ENCODE measurements at regions not wholly inside any gene's neighbourhood (a gene's known extent, or its start where the extent isn't known, plus 50 kb on each side); places are given as distances from the start of the nearest gene placed in this dataset.

- 67% methylated on average over 1 of the region's 1 CpG for WGBS
- Histone ChIP-seq H3K9me3 (ENCODE audit: control insufficient read depth in 4 of 4, low read length in 3 of 4) (no peaks in the 10 kb centered on the region), H3K27me3 (ENCODE audit: control insufficient read depth in 4 of 4, insufficient read depth in 4 of 4, low read length in 3 of 4) (no peaks in the 10 kb centered on the region), H3K4me1 (ENCODE audit: control insufficient read depth in 4 of 4, insufficient read depth in 4 of 4, low read length in 3 of 4) (no peaks in the 10 kb centered on the region), H3K9ac (ENCODE audit: low read depth in 1 of 2, low read length in 2 of 2) (no peak overlapping the region), H3K27ac (ENCODE audit: low read depth in 1 of 2, low read length in 2 of 2) (no peak overlapping the region), H3K36me3 (ENCODE audit: control insufficient read depth in 4 of 4, insufficient read depth in 3 of 4, low read depth in 1 of 4, low read length in 3 of 4) (no peaks in the 10 kb centered on the region), H3K4me3 (ENCODE audit: low read depth in 1 of 3, low read length in 3 of 3) (no peak overlapping the region)
- no peak for TF ChIP-seq HNF4A (conservative IDR thresholded peaks at IDR 0.05)
- no peak for TF ChIP-seq YY1 (IDR thresholded peaks at IDR 0.05)
- TF ChIP-seq MAX (IDR thresholded peaks at IDR 0.05) = no peak
- no peak for TF ChIP-seq FOXA1 (IDR thresholded peaks at IDR 0.05)
- TF ChIP-seq TAF1 (conservative IDR thresholded peaks at IDR 0.05) = no peak
- no peak for TF ChIP-seq GABPA (IDR thresholded peaks at IDR 0.05 in 1 of 2, conservative IDR thresholded peaks at IDR 0.05 in 1 of 2)
- no peak for TF ChIP-seq EGR1 (IDR thresholded peaks at IDR 0.05; ENCODE audit: low read depth in 2 of 2)
- no peak for TF ChIP-seq SP1 (IDR thresholded peaks at IDR 0.05)
- no peak for TF ChIP-seq REST (IDR thresholded peaks at IDR 0.05)
- TF ChIP-seq FOXA2 (IDR thresholded peaks at IDR 0.05) = no peak
- no peak for TF ChIP-seq CTCF (IDR thresholded peaks at IDR 0.05; ENCODE audit: low read depth, low read length, missing input control)
- TF ChIP-seq NR2F2 (IDR thresholded peaks at IDR 0.05) = no peak
- TF ChIP-seq ATF3 (IDR thresholded peaks at IDR 0.05) = no peak
- no peak for TF ChIP-seq JUND (IDR thresholded peaks at IDR 0.05)
- TF ChIP-seq ZBTB33 (IDR thresholded peaks at IDR 0.05) = no peak
- no peak for TF ChIP-seq RAD21 (IDR thresholded peaks at IDR 0.05)
- no peak for TF ChIP-seq HNF4G (IDR thresholded peaks at IDR 0.05)
- TF ChIP-seq RXRA (IDR thresholded peaks at IDR 0.05) = no peak
- no peak for DNase-seq (ENCODE audit: low spot score)
These were observed 143.3 kb upstream of the ITGA4 start for GRCh38 chr2:181313845-181314244.

- Histone ChIP-seq H3K9ac (ENCODE audit: low read depth in 1 of 2, low read length in 2 of 2) (no peak overlapping the region), H3K27ac (ENCODE audit: low read depth in 1 of 2, low read length in 2 of 2) (no peak overlapping the region), H3K36me3 (ENCODE audit: control insufficient read depth in 4 of 4, insufficient read depth in 3 of 4, low read depth in 1 of 4, low read length in 3 of 4) (no peaks in the 10 kb centered on the region), H3K27me3 (ENCODE audit: control insufficient read depth in 4 of 4, insufficient read depth in 4 of 4, low read length in 3 of 4) (no peaks in the 10 kb centered on the region), H3K9me3 (ENCODE audit: control insufficient read depth in 4 of 4, low read length in 3 of 4) (no peaks in the 10 kb centered on the region), H3K4me3 (ENCODE audit: low read depth in 1 of 3, low read length in 3 of 3) (no peak overlapping the region), H3K4me1 (ENCODE audit: control insufficient read depth in 4 of 4, insufficient read depth in 4 of 4, low read length in 3 of 4) (no peaks in the 10 kb centered on the region)
- DNase-seq (ENCODE audit: low spot score) = no peak
- TF ChIP-seq NR2F2 (IDR thresholded peaks at IDR 0.05) = no peak
- TF ChIP-seq RAD21 (IDR thresholded peaks at IDR 0.05) = no peak
- no peak for TF ChIP-seq SP1 (IDR thresholded peaks at IDR 0.05)
- no peak for TF ChIP-seq EGR1 (IDR thresholded peaks at IDR 0.05; ENCODE audit: low read depth in 2 of 2)
- TF ChIP-seq RXRA (IDR thresholded peaks at IDR 0.05) = no peak
- TF ChIP-seq YY1 (IDR thresholded peaks at IDR 0.05) = no peak
- no peak for TF ChIP-seq ZBTB33 (IDR thresholded peaks at IDR 0.05)
- no peak for TF ChIP-seq TAF1 (conservative IDR thresholded peaks at IDR 0.05)
- TF ChIP-seq REST (IDR thresholded peaks at IDR 0.05) = no peak
- TF ChIP-seq HNF4A (conservative IDR thresholded peaks at IDR 0.05) = no peak
- TF ChIP-seq GABPA (IDR thresholded peaks at IDR 0.05 in 1 of 2, conservative IDR thresholded peaks at IDR 0.05 in 1 of 2) = no peak
- TF ChIP-seq FOXA2 (IDR thresholded peaks at IDR 0.05) = no peak
These were observed 142.6 kb upstream of the ITGA4 start for GRCh38 chr2:181314551-181314950.
